GM10266 (cell line): ENCODE measurements at regions not wholly inside any gene's neighbourhood (a gene's known extent, or its start where the extent isn't known, plus 50 kb on each side); places are given as distances from the start of the nearest gene placed in this dataset.

Source experiments
- DNase-seq: peaks from one replicate; pipeline ENCODE4 v3.0.0; 2012; ENCODE audit errors: extremely low spot score
- CTCF ChIP-seq: IDR thresholded peaks from 2 replicates; pipeline ENCODE4 v1.5.1; 2012; ENCODE audit warnings: mild to moderate bottlenecking, low read depth; ENCODE audit not compliant: control insufficient read depth, insufficient read depth; ENCODE audit errors: missing control alignments

DNA sequence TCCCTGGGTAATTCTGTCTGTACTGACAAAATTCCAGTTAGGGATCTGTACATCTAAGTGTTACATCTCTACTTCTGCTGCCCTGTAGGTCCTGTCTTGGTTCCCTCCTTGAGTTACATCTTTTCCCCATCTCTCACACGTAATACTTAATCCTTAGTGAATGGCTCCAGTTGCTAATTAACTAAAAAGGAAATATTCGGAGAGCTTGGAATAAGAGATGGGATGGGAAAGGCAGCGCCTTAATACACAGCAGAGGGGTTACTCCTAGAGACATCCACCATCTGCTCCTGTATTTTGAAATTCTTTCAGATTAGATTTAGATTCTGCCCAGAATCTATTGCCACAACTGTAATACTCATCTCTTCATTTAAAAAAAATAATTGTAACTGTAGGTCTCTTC is 384.0 kb downstream of the SAMD5 start:
- no peak for DNase-seq
- TF ChIP-seq CTCF = no peak

- no peak for TF ChIP-seq CTCF
- DNase-seq = no peak
These were observed 386.8 kb downstream of the SAMD5 start for GRCh38 chr6:147895272-147895671.

GRCh38 chr6:147900247-147900830 is 391.8 kb downstream of the SAMD5 start:
- no peak for TF ChIP-seq CTCF
- no peak for DNase-seq

GRCh38 chr6:147903321-147903720 is 394.8 kb downstream of the SAMD5 start:
- DNase-seq = no peak
- TF ChIP-seq CTCF = no peak

GRCh38 chr6:147903931-147904330 is 395.4 kb downstream of the SAMD5 start:
- no peak for DNase-seq
- TF ChIP-seq CTCF = no peak

- no peak for TF ChIP-seq CTCF
These were observed 395.9 kb downstream of the SAMD5 start for GRCh38 chr6:147904416-147904815.

GRCh38 chr6:147905711-147906110 is 397.2 kb downstream of the SAMD5 start:
- DNase-seq = no peak
- TF ChIP-seq CTCF = no peak

More at GRCh38 chr6:147904416-147904815, 395.9 kb downstream of the SAMD5 start:
- DNase-seq = no peak
